H9 (cell line): ENCODE measurements at regions not wholly inside any gene's neighbourhood (a gene's known extent, or its start where the extent isn't known, plus 50 kb on each side); places are given as distances from the start of the nearest gene placed in this dataset.

ENCODE experiments used
- DNase-seq: peaks from one replicate; pipeline ENCODE4 v3.0.0-alpha.2; 2017
- H2AFZ ChIP-seq: one replicate; pipeline ENCODE4 v1.6.1; 2013; ENCODE audit warnings: mild to moderate bottlenecking, low read length, control low read depth, moderate library complexity
- H2AK5ac ChIP-seq: 2 replicates; pipeline ENCODE4 v1.6.1; 2013; ENCODE audit warnings: low read length, control low read depth, mixed read lengths; ENCODE audit not compliant: insufficient read length
- H2BK120ac ChIP-seq: one replicate; pipeline ENCODE4 v1.6.1; 2013; ENCODE audit warnings: low read depth, mild to moderate bottlenecking, low read length, control low read depth, inconsistent platforms; ENCODE audit not compliant: poor library complexity, severe bottlenecking
- H2BK12ac ChIP-seq: 2 replicates; pipeline ENCODE4 v1.6.1; 2013; ENCODE audit warnings: low read length, control low read depth, mixed read lengths, low read depth; ENCODE audit not compliant: insufficient read length
- H2BK15ac ChIP-seq: 2 replicates; pipeline ENCODE4 v1.6.1; 2013; ENCODE audit warnings: low read depth, low read length, control low read depth
- H2BK20ac ChIP-seq: one replicate; pipeline ENCODE4 v1.6.1; 2013; ENCODE audit warnings: low read depth, mild to moderate bottlenecking, low read length, control low read depth, inconsistent platforms; ENCODE audit not compliant: poor library complexity, severe bottlenecking
- H2BK5ac ChIP-seq: 2 replicates; pipeline ENCODE4 v1.6.1; 2013; ENCODE audit warnings: low read length, control low read depth, mixed read lengths; ENCODE audit not compliant: insufficient read length
- H3K14ac ChIP-seq: 2 replicates; pipeline ENCODE4 v1.6.1; 2013; ENCODE audit warnings: low read length, control low read depth; ENCODE audit not compliant: insufficient read depth
- H3K18ac ChIP-seq: 2 replicates; pipeline ENCODE4 v1.6.1; 2013; ENCODE audit warnings: low read depth, mild to moderate bottlenecking, mixed read lengths, low read length, control low read depth; ENCODE audit not compliant: insufficient read length
- H3K23ac ChIP-seq: 2 replicates; pipeline ENCODE4 v1.6.1; 2013; ENCODE audit warnings: low read length, control low read depth, mixed read lengths, low read depth; ENCODE audit not compliant: insufficient read length
- H3K23me2 ChIP-seq: 2 replicates; pipeline ENCODE4 v1.6.1; 2013; ENCODE audit warnings: low read depth, mild to moderate bottlenecking, mixed read lengths, low read length, control low read depth; ENCODE audit not compliant: insufficient read length, poor library complexity, severe bottlenecking
- H3K27ac ChIP-seq: 2 replicates; pipeline ENCODE4 v1.5.1; 2013; ENCODE audit warnings: low read length, control low read depth, mixed read lengths, low read depth; ENCODE audit not compliant: insufficient read length
- H3K27me3 ChIP-seq: 2 replicates; pipeline ENCODE4 v1.6.1; 2013; ENCODE audit warnings: low read length, control low read depth, inconsistent platforms; ENCODE audit not compliant: insufficient read depth
- H3K4ac ChIP-seq: 2 replicates; pipeline ENCODE4 v1.6.1; 2013; ENCODE audit warnings: low read depth, mild to moderate bottlenecking, control low read depth, inconsistent platforms, low read length, moderate library complexity
- H3K4me1 ChIP-seq: 2 replicates; pipeline ENCODE4 v1.6.1; 2013; ENCODE audit warnings: low read length, control low read depth, inconsistent platforms; ENCODE audit not compliant: insufficient read depth
- H3K4me2 ChIP-seq: 2 replicates; pipeline ENCODE4 v1.6.1; 2013; ENCODE audit warnings: low read length, control low read depth, mixed read lengths; ENCODE audit not compliant: insufficient read length, insufficient read depth
- H3K56ac ChIP-seq: 2 replicates; pipeline ENCODE4 v1.6.1; 2013; ENCODE audit warnings: low read depth, mild to moderate bottlenecking, mixed read lengths, low read length, control low read depth; ENCODE audit not compliant: insufficient read length
- H3K79me1 ChIP-seq: 2 replicates; pipeline ENCODE4 v1.6.1; 2013; ENCODE audit warnings: low read depth, mild to moderate bottlenecking, moderate library complexity, low read length, control low read depth, inconsistent platforms; ENCODE audit not compliant: insufficient read depth, poor library complexity, severe bottlenecking
- H3K79me2 ChIP-seq: 2 replicates; pipeline ENCODE4 v1.6.1; 2013; ENCODE audit warnings: low read length, control low read depth, inconsistent platforms; ENCODE audit not compliant: insufficient read depth
- H3K9ac ChIP-seq: 2 replicates; pipeline ENCODE4 v1.6.1; 2013; ENCODE audit warnings: low read length, control low read depth, mixed read lengths; ENCODE audit not compliant: insufficient read length; ENCODE audit errors: extremely low read depth
- H3K9me3 ChIP-seq: one replicate; pipeline ENCODE4 v1.6.1; 2013; ENCODE audit warnings: low read depth, low read length, inconsistent platforms; ENCODE audit not compliant: control insufficient read depth
- H3T11ph ChIP-seq: one replicate; pipeline ENCODE4 v1.6.1; 2013; ENCODE audit warnings: mild to moderate bottlenecking, low read length, control low read depth, inconsistent platforms
- H4K20me1 ChIP-seq: one replicate; pipeline ENCODE4 v1.6.1; 2013; ENCODE audit not compliant: control insufficient read depth, insufficient read length, insufficient read depth
- H4K5ac ChIP-seq: 2 replicates; pipeline ENCODE4 v1.6.1; 2013; ENCODE audit warnings: low read depth, mild to moderate bottlenecking, mixed read lengths, low read length, control low read depth; ENCODE audit not compliant: insufficient read length
- H4K8ac ChIP-seq: replicated peaks from 2 replicates; pipeline ENCODE4 v1.6.1; 2013; ENCODE audit warnings: low read length, control low read depth, mixed read lengths, low read depth; ENCODE audit not compliant: insufficient read length
- H4K91ac ChIP-seq: 2 replicates; pipeline ENCODE4 v1.6.1; 2013; ENCODE audit warnings: low read depth, mild to moderate bottlenecking, moderate library complexity, mixed read lengths, low read length, control low read depth; ENCODE audit not compliant: insufficient read length
- H3K27ac Mint-ChIP-seq, 3 experiments: 2 replicates in 2 of 3; 3 replicates in 1 of 3; pipeline ENCODE4 v1.8.0; 2020 to 2021; ENCODE audit warnings: mixed read lengths in 3 of 3, mild to moderate bottlenecking in 1 of 3, moderate library complexity in 1 of 3
- H3K27me3 Mint-ChIP-seq: 2 replicates; pipeline ENCODE4 v1.8.0; 2021; ENCODE audit warnings: low read depth, mild to moderate bottlenecking, moderate library complexity, mixed read lengths
- H3K36me3 Mint-ChIP-seq, 3 experiments: 2 replicates in 2 of 3; 3 replicates in 1 of 3; pipeline ENCODE4 v1.8.0; 2020 to 2021; ENCODE audit warnings: low read depth in 3 of 3, mixed read lengths in 3 of 3; ENCODE audit not compliant: insufficient read depth in 1 of 3
- H3K4me1 Mint-ChIP-seq, 2 experiments: 2 replicates each; pipeline ENCODE4 v1.8.0; 2020; ENCODE audit warnings: mixed read lengths in 2 of 2
- H3K4me3 Mint-ChIP-seq, 2 experiments: 2 replicates in 1 of 2; 3 replicates in 1 of 2; pipeline ENCODE4 v1.8.0; 2020 to 2021; ENCODE audit warnings: mild to moderate bottlenecking in 2 of 2, mixed read lengths in 2 of 2, moderate library complexity in 1 of 2
- H3K9me3 Mint-ChIP-seq, 2 experiments: 2 replicates in 1 of 2; 3 replicates in 1 of 2; pipeline ENCODE4 v1.8.0; 2020; ENCODE audit warnings: mild to moderate bottlenecking in 2 of 2, mixed read lengths in 2 of 2, moderate library complexity in 1 of 2
- WGBS: extraction: QIAGEN DNeasy Blood & Tissue Kit; methylation state at CpG from one replicate; pipeline ENCODE4 v1.1.7; 2013; ENCODE audit warnings: missing lambda C conversion rate, low lambda C conversion rate, mixed read lengths; ENCODE audit not compliant: insufficient read length; ENCODE audit errors: extremely low coverage; 5-methylcytosine and 5-hydroxymethylcytosine counted together
- TF ChIP-seq, protein P1 (sequence below): fragments of 200-600 bp; sonication (generic); conservative IDR thresholded peaks from 3 replicates; pipeline ENCODE4 v1.8.0; 2021; ENCODE audit warnings: antibody characterized with exemption, mild to moderate bottlenecking

DNA sequence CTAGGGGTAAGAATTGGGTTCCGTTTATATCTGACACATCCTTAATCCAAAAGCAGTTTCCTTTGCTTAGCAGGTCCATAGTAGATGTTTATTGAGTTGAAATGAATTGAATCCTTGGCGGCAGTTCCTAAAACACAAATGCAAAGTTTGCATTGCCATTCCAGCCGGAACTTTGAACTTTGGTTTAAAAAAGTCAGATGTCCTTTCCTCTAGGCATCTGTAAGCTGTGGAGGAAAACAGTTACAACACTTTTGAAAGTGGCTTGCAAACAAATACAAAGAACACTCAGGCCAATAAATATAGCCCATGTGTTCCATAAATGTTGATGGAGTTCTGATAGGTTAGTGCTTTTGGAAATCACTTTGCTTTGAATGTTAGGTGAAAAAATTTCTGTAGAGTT is 374.7 kb upstream of the RARB start:
- peaks cover 0 to 3% (median 0%) of the 10 kb centered on the region in 3 experiments; a peak in 1 of 7 replicates for H3K36me3 Mint-ChIP-seq
- Histone ChIP-seq H3K4ac (no peak overlapping the region), H3K18ac (no peak overlapping the region), H3K4me1 (no peaks in the 10 kb centered on the region), H3K27me3 (no peaks in the 10 kb centered on the region), H4K20me1 (no peaks in the 10 kb centered on the region), H3K23me2 (no peaks in the 10 kb centered on the region), H2BK20ac (no peak overlapping the region), H2BK12ac (no peak overlapping the region), H2AFZ (no peak overlapping the region), H3K4me2 (no peak overlapping the region), H2AK5ac (no peak overlapping the region), H3K56ac (no peak overlapping the region), H3T11ph (no peak overlapping the region), H3K9ac (no peak overlapping the region), H2BK5ac (no peak overlapping the region), H2BK120ac (no peak overlapping the region), H2BK15ac (no peak overlapping the region), H4K91ac (no peak overlapping the region), H3K14ac (no peak overlapping the region), H3K79me1 (no peaks in the 10 kb centered on the region), H3K79me2 (no peaks in the 10 kb centered on the region), H4K8ac (no peak overlapping the region), H4K5ac (no peak overlapping the region), H3K23ac (no peak overlapping the region), H3K9me3 (no peaks in the 10 kb centered on the region), H3K27ac (no peak overlapping the region)
- no peak overlapping the region for H3K27ac Mint-ChIP-seq
- no CpG with 5 or more reads among the region's 3 CpGs for WGBS
- peaks cover 0 to 1% of the 10 kb centered on the region in 2 experiments; a peak in 1 of 5 replicates for H3K9me3 Mint-ChIP-seq
- TF ChIP-seq, protein P1, sequence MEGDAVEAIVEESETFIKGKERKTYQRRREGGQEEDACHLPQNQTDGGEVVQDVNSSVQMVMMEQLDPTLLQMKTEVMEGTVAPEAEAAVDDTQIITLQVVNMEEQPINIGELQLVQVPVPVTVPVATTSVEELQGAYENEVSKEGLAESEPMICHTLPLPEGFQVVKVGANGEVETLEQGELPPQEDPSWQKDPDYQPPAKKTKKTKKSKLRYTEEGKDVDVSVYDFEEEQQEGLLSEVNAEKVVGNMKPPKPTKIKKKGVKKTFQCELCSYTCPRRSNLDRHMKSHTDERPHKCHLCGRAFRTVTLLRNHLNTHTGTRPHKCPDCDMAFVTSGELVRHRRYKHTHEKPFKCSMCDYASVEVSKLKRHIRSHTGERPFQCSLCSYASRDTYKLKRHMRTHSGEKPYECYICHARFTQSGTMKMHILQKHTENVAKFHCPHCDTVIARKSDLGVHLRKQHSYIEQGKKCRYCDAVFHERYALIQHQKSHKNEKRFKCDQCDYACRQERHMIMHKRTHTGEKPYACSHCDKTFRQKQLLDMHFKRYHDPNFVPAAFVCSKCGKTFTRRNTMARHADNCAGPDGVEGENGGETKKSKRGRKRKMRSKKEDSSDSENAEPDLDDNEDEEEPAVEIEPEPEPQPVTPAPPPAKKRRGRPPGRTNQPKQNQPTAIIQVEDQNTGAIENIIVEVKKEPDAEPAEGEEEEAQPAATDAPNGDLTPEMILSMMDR = no peak
- no peaks in the 10 kb centered on the region; the same call in 1 of the 2 replicates for H3K27me3 Mint-ChIP-seq
- H3K4me3 Mint-ChIP-seq = no peak overlapping the region
- no peaks in the 10 kb centered on the region for H3K4me1 Mint-ChIP-seq
- no peak for DNase-seq
